Neural cell (in vitro differentiated cells): ENCODE measurements at regions not wholly inside any gene's neighbourhood (a gene's known extent, or its start where the extent isn't known, plus 50 kb on each side); places are given as distances from the start of the nearest gene placed in this dataset.

Experiments
- H2AFZ ChIP-seq: fragments of 200-600, 300-800 bp; sonication (generic), shearing (Covaris generic); 2 replicates; pipeline ENCODE4 v1.6.0; 2014; ENCODE audit warnings: low read depth, mild to moderate bottlenecking, antibody characterized with exemption, low read length, moderate library complexity
- H3F3A ChIP-seq: fragments of 200-600 bp; shearing (Covaris generic); 2 replicates; pipeline ENCODE4 v1.6.1; 2016; ENCODE audit warnings: mild to moderate bottlenecking, moderate library complexity, mixed read lengths, antibody characterized with exemption, low read length; ENCODE audit not compliant: insufficient read depth, poor library complexity, severe bottlenecking
- H3K27ac ChIP-seq: fragments of 200-600, 300-800 bp; sonication (generic), shearing (Covaris generic); 2 replicates; pipeline ENCODE4 v1.5.1; 2014; ENCODE audit warnings: mild to moderate bottlenecking, low read length, moderate library complexity
- H3K27me3 ChIP-seq: fragments of 300-800, 200-600 bp; sonication (generic), shearing (Covaris generic); 2 replicates; pipeline ENCODE4 v1.6.0; 2014; ENCODE audit warnings: mild to moderate bottlenecking, low read depth, low read length, moderate library complexity; ENCODE audit not compliant: insufficient read depth
- H3K36me3 ChIP-seq: fragments of 300-800, 200-600 bp; sonication (generic), shearing (Covaris generic); 2 replicates; pipeline ENCODE4 v1.5.1; 2014; ENCODE audit warnings: mild to moderate bottlenecking, antibody characterized with exemption, low read length, moderate library complexity; ENCODE audit not compliant: insufficient read depth
- H3K4me2 ChIP-seq: fragments of 300-800, 200-600 bp; sonication (generic), shearing (Covaris generic); 2 replicates; pipeline ENCODE4 v1.6.0; 2014; ENCODE audit warnings: mild to moderate bottlenecking, low read length
- H3K4me3 ChIP-seq: fragments of 300-800, 200-600 bp; sonication (generic), shearing (Covaris generic); 2 replicates; pipeline ENCODE4 v1.5.1; 2014; ENCODE audit warnings: mild to moderate bottlenecking, low read length, moderate library complexity
- H3K79me2 ChIP-seq: fragments of 200-600 bp; shearing (Covaris generic); replicated peaks from 2 replicates; pipeline ENCODE4 v1.6.0; 2014; ENCODE audit warnings: mild to moderate bottlenecking, low read length, moderate library complexity; ENCODE audit not compliant: insufficient read depth
- H3K9ac ChIP-seq: fragments of 300-800, 200-600 bp; sonication (generic), shearing (Covaris generic); 2 replicates; pipeline ENCODE4 v1.6.1; 2016; ENCODE audit warnings: mild to moderate bottlenecking, low read length, mixed read lengths
- H3K9me2 ChIP-seq: fragments of 200-600 bp; shearing (Covaris generic); 2 replicates; pipeline ENCODE4 v1.6.1; 2016; ENCODE audit warnings: mild to moderate bottlenecking, low read length, mixed read lengths; ENCODE audit not compliant: insufficient read depth
- H3K9me3 ChIP-seq: fragments of 200-600, 300-800 bp; sonication (generic), shearing (Covaris generic); 2 replicates; pipeline ENCODE4 v1.6.1; 2016; ENCODE audit warnings: mild to moderate bottlenecking, mixed run types, low read length, moderate library complexity, mixed read lengths
- H4K20me1 ChIP-seq: fragments of 200-600 bp; shearing (Covaris generic); 2 replicates; pipeline ENCODE4 v1.6.1; 2016; ENCODE audit warnings: mild to moderate bottlenecking, mixed run types; ENCODE audit not compliant: insufficient read depth
- CTCF ChIP-seq: fragments of 450-650 bp; IDR thresholded peaks from 2 replicates; pipeline ENCODE4 v1.5.1; 2014; ENCODE audit warnings: antibody characterized with exemption, mild to moderate bottlenecking, moderate library complexity; ENCODE audit not compliant: poor library complexity, severe bottlenecking
- EP300 ChIP-seq: fragments of 450-650 bp; conservative IDR thresholded peaks from 2 replicates; pipeline ENCODE4 v1.6.1; 2014; ENCODE audit warnings: antibody characterized with exemption, mild to moderate bottlenecking, moderate library complexity; ENCODE audit not compliant: poor library complexity, severe bottlenecking
- EZH2 ChIP-seq: fragments of 200-600, 300-800 bp; shearing (Covaris generic), sonication (generic); IDR thresholded peaks from 2 replicates; pipeline ENCODE4 v1.6.1; 2014; ENCODE audit warnings: antibody characterized with exemption, low read length, borderline replicate concordance, mild to moderate bottlenecking; ENCODE audit not compliant: insufficient read depth, poor library complexity, severe bottlenecking
- MXI1 ChIP-seq: fragments of 450-650 bp; conservative IDR thresholded peaks from 2 replicates; pipeline ENCODE4 v1.6.1; 2014; ENCODE audit warnings: antibody characterized with exemption, mild to moderate bottlenecking; ENCODE audit not compliant: poor library complexity, severe bottlenecking
- POLR2AphosphoS5 ChIP-seq: IDR thresholded peaks from 2 replicates; pipeline ENCODE4 v1.6.1; 2012
- RAD21 ChIP-seq: fragments of 450-650 bp; conservative IDR thresholded peaks from 2 replicates; pipeline ENCODE4 v1.6.1; 2014; ENCODE audit warnings: antibody characterized with exemption, mild to moderate bottlenecking, moderate library complexity
- REST ChIP-seq: IDR thresholded peaks from 2 replicates; pipeline ENCODE4 v1.6.1; 2012; ENCODE audit warnings: borderline replicate concordance
- SMC3 ChIP-seq: fragments of 450-650 bp; conservative IDR thresholded peaks from 2 replicates; pipeline ENCODE4 v1.6.1; 2014; ENCODE audit warnings: antibody characterized with exemption, mild to moderate bottlenecking, moderate library complexity; ENCODE audit not compliant: poor library complexity
- TAF1 ChIP-seq: IDR thresholded peaks from 2 replicates; pipeline ENCODE4 v1.6.1; 2012; ENCODE audit warnings: low read depth

- H3K27ac ChIP-seq = no peak overlapping the region
- TF ChIP-seq MXI1 (no peak), RAD21 (no peak), CTCF (no peak), TAF1 (no peak), EP300 (no peak)
- peaks cover 40% of the 10 kb centered on the region for H3K27me3 ChIP-seq
- no peaks in the 10 kb centered on the region for H4K20me1 ChIP-seq
- H3K9me2 ChIP-seq = no peaks in the 10 kb centered on the region
- H3K9me3 ChIP-seq = no peaks in the 10 kb centered on the region
- H2AFZ ChIP-seq = no peak overlapping the region
- no peak overlapping the region for H3K4me2 ChIP-seq
- no peaks in the 10 kb centered on the region for H3F3A ChIP-seq
- no peaks in the 10 kb centered on the region for H3K79me2 ChIP-seq
- H3K4me3 ChIP-seq = no peak overlapping the region
- no peaks in the 10 kb centered on the region for H3K36me3 ChIP-seq
- H3K9ac ChIP-seq = no peak overlapping the region
These were observed 75.1 kb upstream of the WLS start for GRCh38 chr1:68307378-68307787.

- Histone ChIP-seq H3F3A (no peaks in the 10 kb centered on the region), H4K20me1 (no peaks in the 10 kb centered on the region), H3K36me3 (no peaks in the 10 kb centered on the region), H3K4me3 (no peak overlapping the region), H2AFZ (no peak overlapping the region), H3K27ac (no peak overlapping the region), H3K79me2 (no peaks in the 10 kb centered on the region), H3K4me2 (no peak overlapping the region), H3K9me3 (no peaks in the 10 kb centered on the region), H3K9me2 (no peaks in the 10 kb centered on the region), H3K9ac (no peak overlapping the region), H3K27me3 (peaks cover 62% of the 10 kb centered on the region)
- TF ChIP-seq MXI1 (no peak), POLR2AphosphoS5 (no peak), EZH2 (no peak), RAD21 (no peak), CTCF (no peak), SMC3 (no peak)
These were observed 69.2 kb upstream of the WLS start for GRCh38 chr1:68301471-68302001.

GRCh38 chr1:68294367-68295066, 62.2 kb upstream of the WLS start:
- Histone ChIP-seq H3K4me2 (peak overlapping the region; percentile 18), H3K36me3 (no peaks in the 10 kb centered on the region), H3K27me3 (peaks cover 28% of the 10 kb centered on the region), H3K4me3 (peak overlapping the region; percentile 51), H3K79me2 (no peaks in the 10 kb centered on the region), H3K9me3 (no peaks in the 10 kb centered on the region), H3F3A (peaks cover 7% of the 10 kb centered on the region), H4K20me1 (no peaks in the 10 kb centered on the region), H3K9ac (peak overlapping the region; percentile 45), H3K9me2 (no peaks in the 10 kb centered on the region), H2AFZ (peak overlapping the region; percentile 35), H3K27ac (no peak overlapping the region)
- TF ChIP-seq EP300 = no peak
- no peak for TF ChIP-seq MXI1
- TF ChIP-seq TAF1 = no peak
- TF ChIP-seq EZH2 = no peak
- no peak for TF ChIP-seq RAD21
- no peak for TF ChIP-seq POLR2AphosphoS5
- TF ChIP-seq REST = no peak
- TF ChIP-seq CTCF = no peak
- no peak for TF ChIP-seq SMC3
